Activated CD4-positive, alpha-beta memory T cell treated with anti-CD3 and anti-CD28 coated beads for 36 hours (primary cell): ENCODE measurements at regions not wholly inside any gene's neighbourhood (a gene's known extent, or its start where the extent isn't known, plus 50 kb on each side); places are given as distances from the start of the nearest gene placed in this dataset.
"Not testable (repeated sequence)": the region's sequence is repeated elsewhere in the genome, so short reads cannot be mapped to it uniquely, and the experiment has no call there.

Source experiments
- CTCF ChIA-PET: fragments of 350-600 bp; sonication (Branson Sonifier 250); formaldehyde crosslinking; loops from one replicate; lab custom pipeline; 2021; ENCODE audit warnings: antibody characterized with exemption, inconsistent platforms; lab: Charles Lee
- POLR2A ChIA-PET: fragments of 350-600 bp; sonication (Branson Sonifier 250); formaldehyde crosslinking; loops from one replicate; lab custom pipeline; 2021; ENCODE audit warnings: antibody characterized with exemption; lab: Charles Lee
- DNase-seq: peaks from one replicate; pipeline ENCODE4 v3.0.0-alpha.2; 2020
- H3K27ac Mint-ChIP-seq: one replicate; pipeline ENCODE4 v1.8.0; 2021; ENCODE audit warnings: mixed read lengths
- H3K27me3 Mint-ChIP-seq: one replicate; pipeline ENCODE4 v1.8.0; 2021; ENCODE audit warnings: mixed read lengths
- H3K36me3 Mint-ChIP-seq: one replicate; pipeline ENCODE4 v1.8.0; 2021; ENCODE audit warnings: mixed read lengths
- H3K4me1 Mint-ChIP-seq: one replicate; pipeline ENCODE4 v1.8.0; 2021; ENCODE audit warnings: low read depth, mixed read lengths
- H3K4me3 Mint-ChIP-seq: one replicate; pipeline ENCODE4 v1.8.0; 2021; ENCODE audit warnings: mild to moderate bottlenecking, mixed read lengths
- H3K9me3 Mint-ChIP-seq: one replicate; pipeline ENCODE4 v1.8.0; 2021; ENCODE audit warnings: mixed read lengths
- intact Hi-C: fragments of 100-400 bp; cut with micrococcal nuclease; formaldehyde crosslinking; loops from one replicate; pipeline ENCODE4 v1.15.1; 2023

DNA sequence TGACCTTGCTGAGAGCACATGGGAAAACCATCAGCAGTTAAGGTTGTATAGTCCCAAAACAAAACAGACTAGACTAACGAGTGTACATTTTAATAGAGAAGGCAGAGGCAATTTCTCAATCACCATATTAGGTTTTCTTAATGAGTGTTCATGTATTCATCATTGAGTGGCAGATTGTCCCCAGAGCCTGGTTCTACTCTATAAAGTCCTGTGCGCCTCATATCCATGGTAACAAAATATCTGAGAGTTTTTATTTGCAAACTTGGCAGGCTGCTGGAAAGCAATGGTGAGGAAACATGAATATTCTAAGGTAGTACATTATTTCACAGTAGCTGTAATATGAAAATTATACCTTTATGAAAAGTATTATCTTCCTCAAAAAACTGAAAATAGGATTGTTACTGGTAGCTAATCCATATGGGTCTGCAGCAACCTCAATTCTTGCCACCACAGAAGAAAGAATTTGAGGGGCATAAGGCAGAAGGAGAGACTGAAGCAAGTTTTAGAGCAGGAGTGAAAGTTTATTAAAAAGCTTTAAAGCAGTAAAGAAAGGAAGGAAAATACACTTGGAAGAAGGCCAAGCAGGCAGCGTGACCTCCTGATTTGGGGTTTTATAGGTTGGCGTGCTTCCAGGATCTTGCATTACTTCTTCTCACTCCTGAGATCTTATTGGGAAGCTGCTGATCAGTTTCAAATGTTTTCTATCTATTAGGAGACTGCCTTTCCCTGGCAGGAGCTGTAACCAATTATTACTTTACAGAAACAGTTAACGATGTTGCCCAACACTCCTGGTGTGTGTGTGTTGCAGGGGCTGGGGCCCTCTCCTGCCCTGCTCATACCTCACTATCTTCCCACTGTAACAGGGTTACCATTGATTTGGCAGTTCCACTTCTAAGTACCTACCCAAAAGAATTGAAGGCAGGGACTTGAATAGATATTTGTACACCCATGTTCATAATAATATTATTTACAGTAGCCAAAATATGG is 154.0 kb upstream of the NUDT4 start:
- Mint-ChIP-seq H3K4me1 (no peaks in the 10 kb centered on the region), H3K36me3 (no peaks in the 10 kb centered on the region), H3K27ac (no peak overlapping the region), H3K4me3 (no peak overlapping the region), H3K27me3 (peaks cover 2% of the 10 kb centered on the region), H3K9me3 (peaks cover 9% of the 10 kb centered on the region)
- intact Hi-C loops: no loop called here
- no peak for DNase-seq
- ChIA-PET CTCF (interaction anchor here (0.6 to 0.7 kb wide), 2 partner anchors 9 to 392 kb away, joined by 3 read pairs; no protein-coding TSS in a partner anchor), POLR2A (no interaction called here)

DNA sequence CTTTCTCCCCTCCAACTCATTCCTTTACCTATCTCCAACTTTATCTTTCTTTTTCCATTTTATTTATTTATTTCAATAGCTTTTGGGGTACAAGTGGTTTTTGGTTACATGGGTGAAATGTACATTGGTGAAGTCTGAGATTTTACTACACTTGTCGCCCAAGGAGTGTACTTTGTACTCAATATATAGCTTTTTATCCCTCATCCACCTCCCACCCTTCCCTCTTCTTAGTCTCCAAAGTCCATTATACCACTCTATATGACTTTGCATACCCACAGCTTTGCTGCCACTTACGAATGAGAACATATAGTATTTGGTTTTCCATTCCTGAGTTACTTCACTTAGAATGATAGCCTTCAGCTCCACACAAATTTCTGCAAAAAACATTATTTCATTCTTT is 152.6 kb upstream of the NUDT4 start:
- intact Hi-C loops: no loop called here
- no peak overlapping the region for H3K4me3 Mint-ChIP-seq
- H3K27me3 Mint-ChIP-seq: peaks cover 2% of the 10 kb centered on the region
- CTCF ChIA-PET: interaction anchor here (0.7 to 1.0 kb wide), 3 partner anchors 19 to 269 kb away, joined by 3 read pairs; no protein-coding TSS in a partner anchor
- H3K27ac Mint-ChIP-seq: no peak overlapping the region
- no peak for DNase-seq
- H3K9me3 Mint-ChIP-seq: peaks cover 9% of the 10 kb centered on the region
- POLR2A ChIA-PET: no interaction called here
- no peaks in the 10 kb centered on the region for H3K36me3 Mint-ChIP-seq
- no peaks in the 10 kb centered on the region for H3K4me1 Mint-ChIP-seq

DNA sequence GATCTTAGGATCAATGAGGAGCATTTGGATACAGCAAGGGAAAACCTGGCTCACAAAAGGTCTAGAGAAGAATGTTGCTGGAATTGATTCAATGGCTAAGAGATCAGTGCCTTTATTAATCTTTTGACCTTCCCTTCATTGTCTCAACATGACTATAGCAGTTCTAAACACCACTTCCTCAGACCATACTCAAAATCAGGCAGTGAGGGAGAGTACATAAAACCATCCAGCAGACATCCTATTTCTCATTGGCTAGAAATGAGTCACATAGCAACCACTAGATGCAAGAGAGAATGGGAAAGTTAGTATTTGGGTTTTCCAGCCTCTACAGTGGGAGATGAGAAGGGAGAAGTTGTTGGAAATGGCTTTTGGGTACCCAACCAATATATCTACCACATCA is 151.4 kb upstream of the NUDT4 start:
- intact Hi-C loops: no loop called here
- H3K9me3 Mint-ChIP-seq: peaks cover 7% of the 10 kb centered on the region
- H3K27me3 Mint-ChIP-seq: peaks cover 2% of the 10 kb centered on the region
- ChIA-PET CTCF (no interaction called here), POLR2A (no interaction called here)
- no peak for DNase-seq
- H3K4me3 Mint-ChIP-seq: no peak overlapping the region
- H3K36me3 Mint-ChIP-seq: no peaks in the 10 kb centered on the region
- no peaks in the 10 kb centered on the region for H3K4me1 Mint-ChIP-seq
- no peak overlapping the region for H3K27ac Mint-ChIP-seq

DNA sequence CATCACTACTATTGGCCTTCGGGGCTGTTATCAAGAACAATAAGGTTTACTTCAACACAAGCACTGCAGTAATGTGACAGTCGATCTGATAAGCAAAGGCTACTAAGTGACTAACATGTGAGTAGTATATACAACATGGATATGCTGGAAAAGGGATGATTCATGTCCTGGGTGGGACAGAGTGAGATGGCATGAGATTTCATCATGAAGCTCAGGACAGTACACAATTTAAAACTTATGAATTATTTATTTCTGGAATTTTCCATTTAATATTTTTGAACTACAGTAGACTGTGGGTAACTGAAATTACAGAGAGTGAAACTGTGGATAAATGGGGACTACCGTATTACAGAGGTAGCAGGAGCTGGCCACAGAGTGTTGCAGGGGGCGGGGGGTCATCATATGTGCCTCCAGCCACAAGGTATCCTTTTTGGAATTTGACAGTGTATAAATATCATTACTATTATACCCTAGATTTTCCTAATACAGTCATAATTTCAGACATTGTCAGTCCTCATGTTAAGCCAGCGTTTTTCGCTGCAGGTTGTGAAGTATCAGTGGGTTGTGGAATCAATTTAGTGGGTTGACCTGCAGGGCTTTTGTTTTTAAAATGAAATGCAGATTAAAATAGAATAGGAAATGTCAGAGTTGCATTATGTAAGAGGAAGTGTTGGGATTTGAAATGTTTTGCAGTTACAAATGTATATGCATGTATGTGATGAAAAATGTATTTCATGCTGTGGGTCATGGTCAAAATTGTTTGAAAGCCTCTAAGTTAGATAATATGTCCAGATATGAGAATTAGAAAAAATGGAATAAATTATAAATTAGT is 148.0 kb upstream of the NUDT4 start:
- Mint-ChIP-seq H3K27me3 (peaks cover 3% of the 10 kb centered on the region), H3K36me3 (no peaks in the 10 kb centered on the region), H3K4me3 (no peak overlapping the region), H3K4me1 (no peaks in the 10 kb centered on the region), H3K27ac (no peak overlapping the region), H3K9me3 (no peaks in the 10 kb centered on the region)
- intact Hi-C loops: no loop called here
- ChIA-PET POLR2A (no interaction called here), CTCF (no interaction called here)
- no peak for DNase-seq

DNA sequence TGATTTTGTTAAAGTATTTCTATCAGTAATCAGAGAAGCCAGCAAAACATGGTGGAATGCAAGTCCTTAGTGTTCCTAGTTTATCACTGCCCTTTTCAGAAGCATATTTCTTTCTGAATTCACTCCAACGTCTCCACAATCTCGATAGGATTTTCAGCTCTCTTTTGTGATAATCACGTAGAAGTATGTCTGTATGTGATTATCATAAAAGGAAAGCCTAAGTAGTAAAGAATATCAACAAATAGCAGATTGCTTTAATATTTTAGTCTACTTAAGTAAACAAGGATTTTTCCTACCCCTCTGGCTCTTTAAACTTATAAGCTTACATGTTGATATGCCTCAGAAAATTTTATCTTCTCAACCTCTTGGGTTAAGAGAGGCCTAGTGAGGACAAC is 147.4 kb upstream of the NUDT4 start:
- intact Hi-C loops: no loop called here
- CTCF ChIA-PET: no interaction called here
- Mint-ChIP-seq H3K4me3 (no peak overlapping the region), H3K36me3 (no peaks in the 10 kb centered on the region), H3K9me3 (no peaks in the 10 kb centered on the region), H3K27ac (no peak overlapping the region), H3K27me3 (peaks cover 3% of the 10 kb centered on the region), H3K4me1 (no peaks in the 10 kb centered on the region)
- no peak for DNase-seq
- POLR2A ChIA-PET: no interaction called here

DNA sequence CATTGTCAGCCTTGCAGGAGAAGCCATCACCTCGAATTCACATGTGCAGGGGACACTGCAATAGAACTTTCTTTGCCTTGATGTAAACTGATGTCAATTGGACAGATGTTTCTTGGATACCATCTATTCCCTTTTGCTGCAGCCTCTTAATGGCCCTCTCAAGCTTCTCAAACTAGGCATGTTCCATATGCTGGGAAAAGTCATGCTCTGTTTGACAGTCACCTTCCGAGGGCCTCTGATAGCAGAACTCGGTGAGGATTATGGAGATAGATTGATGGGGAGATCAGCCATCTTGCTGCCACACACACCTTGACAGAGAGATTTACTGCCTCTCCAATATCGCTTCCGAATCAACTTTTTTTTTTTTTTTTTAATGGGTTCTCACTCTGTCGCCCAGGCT is 145.8 kb upstream of the NUDT4 start:
- H3K4me3 Mint-ChIP-seq: no peak overlapping the region
- ChIA-PET POLR2A (no interaction called here), CTCF (no interaction called here)
- no peaks in the 10 kb centered on the region for H3K9me3 Mint-ChIP-seq
- H3K4me1 Mint-ChIP-seq: no peaks in the 10 kb centered on the region
- no peak for DNase-seq
- no peak overlapping the region for H3K27ac Mint-ChIP-seq
- intact Hi-C loops: no loop called here
- no peaks in the 10 kb centered on the region for H3K36me3 Mint-ChIP-seq
- H3K27me3 Mint-ChIP-seq: peaks cover 5% of the 10 kb centered on the region

DNA sequence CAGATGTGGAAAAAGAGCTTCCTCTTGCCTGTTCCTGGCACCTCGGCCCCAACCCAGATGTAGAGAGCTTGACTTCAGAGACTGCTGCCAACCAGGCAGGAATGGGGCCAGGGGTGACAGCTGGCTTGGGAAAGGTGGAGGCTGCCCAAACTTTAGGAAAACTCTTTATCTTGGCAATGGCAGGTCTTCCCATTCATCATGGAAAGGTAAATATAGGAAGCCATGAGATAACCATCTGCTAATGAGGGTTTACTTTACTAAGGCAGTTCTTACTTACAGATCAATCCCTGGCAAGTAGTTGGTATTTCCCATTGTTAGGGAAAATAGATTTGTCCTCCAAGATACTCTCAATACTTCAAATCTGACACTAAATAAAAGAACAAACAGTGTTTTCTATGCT is 143.1 kb upstream of the NUDT4 start:
- no peak for DNase-seq
- Mint-ChIP-seq H3K9me3 (peaks cover 3% of the 10 kb centered on the region), H3K27me3 (peaks cover 3% of the 10 kb centered on the region), H3K36me3 (no peaks in the 10 kb centered on the region), H3K27ac (no peak overlapping the region), H3K4me3 (no peak overlapping the region), H3K4me1 (no peaks in the 10 kb centered on the region)
- ChIA-PET CTCF (no interaction called here), POLR2A (no interaction called here)
- intact Hi-C loops: no loop called here

DNA sequence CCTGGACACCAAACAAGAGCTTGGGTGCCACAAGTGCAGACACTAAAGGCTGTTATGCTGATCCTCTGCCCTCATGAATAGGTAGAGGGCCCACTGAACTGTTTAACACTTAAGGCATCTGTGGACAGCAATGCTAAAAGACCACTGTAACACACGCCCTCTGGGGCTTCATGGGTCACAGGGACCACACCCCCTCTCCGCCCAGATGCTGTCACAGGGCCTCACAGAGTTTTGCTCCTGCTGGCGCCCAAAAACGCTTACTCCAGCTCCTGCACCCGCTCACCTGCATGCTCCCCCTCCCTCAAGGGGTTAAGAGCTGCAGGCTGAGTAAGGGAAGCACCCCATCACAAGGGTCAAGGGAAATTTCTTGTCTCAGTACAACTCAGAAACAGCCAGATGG is 141.8 kb upstream of the NUDT4 start:
- H3K4me3 Mint-ChIP-seq: no peak overlapping the region
- peaks cover 3% of the 10 kb centered on the region for H3K27me3 Mint-ChIP-seq
- DNase-seq: no peak
- ChIA-PET CTCF (no interaction called here), POLR2A (no interaction called here)
- H3K27ac Mint-ChIP-seq: no peak overlapping the region
- no peaks in the 10 kb centered on the region for H3K4me1 Mint-ChIP-seq
- peaks cover 9% of the 10 kb centered on the region for H3K9me3 Mint-ChIP-seq
- no peaks in the 10 kb centered on the region for H3K36me3 Mint-ChIP-seq
- intact Hi-C loops: no loop called here

DNA sequence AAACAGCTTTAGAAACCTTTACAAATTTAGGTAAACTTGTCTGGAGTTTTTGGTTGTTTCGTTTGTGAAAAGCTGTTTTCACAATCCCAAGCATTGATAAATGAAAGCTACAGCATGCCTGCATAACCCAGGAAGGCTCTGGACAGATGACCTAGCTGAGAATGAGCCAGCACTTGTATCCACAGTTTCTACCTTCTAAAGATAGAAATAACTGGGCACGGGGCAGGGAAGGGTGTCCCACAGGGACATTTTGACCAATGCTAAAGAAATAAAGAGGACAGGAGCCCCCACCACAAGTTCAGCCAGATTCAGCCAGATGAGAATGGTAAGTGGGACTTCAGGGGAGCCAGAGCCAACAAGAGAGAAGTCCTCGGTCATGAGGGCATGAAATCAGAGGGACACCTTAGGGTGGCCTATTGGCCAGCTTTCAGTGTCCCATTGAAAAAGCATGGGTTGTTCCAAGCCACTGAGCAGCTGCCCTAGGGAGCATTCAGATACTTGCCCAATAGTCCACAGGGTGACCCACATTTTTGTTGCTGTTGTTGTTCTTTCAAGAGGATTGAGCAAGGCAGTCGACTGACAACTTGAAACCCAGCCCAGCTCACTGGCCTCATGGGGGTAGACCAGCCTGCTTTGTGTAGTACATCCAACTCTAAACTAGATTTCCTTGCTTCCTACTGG is 140.3 kb upstream of the NUDT4 start:
- H3K27me3 Mint-ChIP-seq: peaks cover 1% of the 10 kb centered on the region
- H3K4me1 Mint-ChIP-seq: no peaks in the 10 kb centered on the region
- ChIA-PET CTCF (no interaction called here), POLR2A (no interaction called here)
- peaks cover 9% of the 10 kb centered on the region for H3K9me3 Mint-ChIP-seq
- no peak overlapping the region for H3K27ac Mint-ChIP-seq
- H3K4me3 Mint-ChIP-seq: no peak overlapping the region
- DNase-seq: no peak
- intact Hi-C loops: no loop called here
- no peaks in the 10 kb centered on the region for H3K36me3 Mint-ChIP-seq

DNA sequence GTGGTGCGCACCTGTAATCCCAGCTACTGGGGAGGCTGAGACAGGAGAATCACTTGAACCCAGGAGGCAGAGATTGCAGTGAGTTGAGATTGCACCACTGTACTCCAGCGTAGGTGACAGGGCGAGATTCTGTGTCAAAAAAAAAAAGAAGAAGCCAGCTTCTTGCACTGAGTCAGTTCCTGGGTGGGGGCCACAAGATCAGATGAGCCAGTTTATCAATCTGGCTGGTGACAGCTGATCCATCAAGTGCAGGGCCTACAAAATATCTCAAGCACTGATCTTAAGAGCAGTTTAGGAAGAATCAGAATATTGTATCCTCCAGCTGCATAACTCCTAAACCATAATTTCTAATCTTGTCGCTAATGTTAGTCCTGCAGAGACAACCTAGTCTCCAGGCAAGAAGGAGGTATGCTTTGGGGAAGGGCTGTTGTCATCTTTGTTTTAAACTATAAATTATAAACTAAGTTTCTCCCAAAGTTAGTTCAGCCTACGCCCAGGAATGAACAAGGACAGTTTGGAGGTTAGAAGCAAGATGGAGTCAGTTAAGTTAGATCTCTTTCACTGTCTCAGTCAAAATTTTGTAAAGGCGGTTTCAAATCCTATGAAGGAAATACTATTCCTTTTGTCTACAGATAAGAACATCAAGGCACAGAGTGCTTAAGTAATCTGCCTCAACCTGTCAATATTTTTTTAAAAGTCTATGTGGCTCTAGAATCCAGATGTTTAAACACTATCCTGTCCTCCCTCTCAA is 139.0 kb upstream of the NUDT4 start:
- H3K36me3 Mint-ChIP-seq, H3K4me3 Mint-ChIP-seq, H3K9me3 Mint-ChIP-seq, H3K27ac Mint-ChIP-seq, DNase-seq, H3K4me1 Mint-ChIP-seq, H3K27me3 Mint-ChIP-seq, intact Hi-C loops, CTCF ChIA-PET: not testable (repeated sequence)
- POLR2A ChIA-PET: interaction anchor here (0.6 kb wide), 1 partner anchor 567 kb away, joined by 4 read pairs; no protein-coding TSS in a partner anchor

DNA sequence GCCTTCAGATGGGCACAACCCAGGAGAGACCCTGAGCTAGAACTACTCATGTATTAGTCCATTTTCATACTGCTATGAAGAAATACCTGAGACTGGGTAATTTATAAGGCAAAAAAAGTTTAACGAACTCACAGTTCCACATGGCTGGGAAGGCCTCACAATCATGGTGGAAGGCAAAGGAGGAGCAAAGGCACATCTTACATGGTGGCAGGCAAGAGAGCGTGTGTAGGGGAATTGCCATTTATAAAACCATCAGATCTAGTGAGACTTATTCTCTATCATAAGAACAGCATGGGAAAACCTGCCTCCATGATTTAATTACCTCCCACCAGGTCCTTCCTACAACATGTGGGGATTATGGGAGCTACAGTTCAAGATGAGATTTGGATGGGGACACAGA is 137.9 kb upstream of the NUDT4 start:
- H3K36me3 Mint-ChIP-seq, POLR2A ChIA-PET, H3K9me3 Mint-ChIP-seq, H3K27me3 Mint-ChIP-seq, H3K27ac Mint-ChIP-seq, CTCF ChIA-PET, H3K4me3 Mint-ChIP-seq, DNase-seq: not testable (repeated sequence)
- intact Hi-C loops: loop anchor here (5.0 kb wide), 2 partner anchors 72 to 142 kb away; no protein-coding TSS in a partner anchor
- peaks cover 18% of the 10 kb centered on the region for H3K4me1 Mint-ChIP-seq
